HepG2 (cell line): ENCODE measurements at regions not wholly inside any gene's neighbourhood (a gene's known extent, or its start where the extent isn't known, plus 50 kb on each side); places are given as distances from the start of the nearest gene placed in this dataset.

ENCODE experiments used
- ATM ChIP-seq: fragments of 450-650 bp; IDR thresholded peaks from 2 replicates; pipeline ENCODE4 v1.7.1; 2017; ENCODE audit warnings: mild to moderate bottlenecking, borderline replicate concordance
- DZIP1 ChIP-seq: sonication (generic); formaldehyde crosslinking; IDR thresholded peaks from 2 replicates; pipeline ENCODE4 v1.5.0; 2020; ENCODE audit warnings: mild to moderate bottlenecking, missing genetic modification reagents
- GABPB1 ChIP-seq: IDR thresholded peaks from 2 replicates; pipeline ENCODE4 v1.6.1; 2016; ENCODE audit warnings: mild to moderate bottlenecking, missing genetic modification reagents, moderate library complexity, missing compliant biosample characterization
- HNRNPL ChIP-seq: fragments of 200-400 bp; formaldehyde crosslinking; IDR thresholded peaks from 2 replicates; pipeline ENCODE4 v1.6.1; 2017; ENCODE audit warnings: mild to moderate bottlenecking, low read depth, low read length
- KLF16 ChIP-seq, 2 experiments: sonication (generic) in 1 of 2; formaldehyde crosslinking in 1 of 2; IDR thresholded peaks; 2 replicates each; pipeline versions ENCODE4 v1.6.1 to v1.8.0; 2016 to 2023; ENCODE audit warnings: missing genetic modification reagents in 2 of 2, missing compliant biosample characterization in 1 of 2
- KMT2B ChIP-seq: IDR thresholded peaks from 2 replicates; pipeline ENCODE4 v1.6.1; 2016; ENCODE audit warnings: missing genetic modification reagents, missing compliant biosample characterization
- MEF2D ChIP-seq: sonication (generic); formaldehyde crosslinking; IDR thresholded peaks from 2 replicates; pipeline ENCODE4 v1.5.1; 2020; ENCODE audit warnings: mild to moderate bottlenecking, missing genetic modification reagents
- MTA1 ChIP-seq: sonication (generic); formaldehyde crosslinking; IDR thresholded peaks from 2 replicates; pipeline ENCODE4 v1.4.0; 2020; ENCODE audit warnings: missing genetic modification reagents, mild to moderate bottlenecking, borderline replicate concordance
- NFYC ChIP-seq: IDR thresholded peaks from 2 replicates; pipeline ENCODE4 v1.6.1; 2016; ENCODE audit warnings: missing genetic modification reagents, missing compliant biosample characterization
- RNF219 ChIP-seq: sonication (generic); formaldehyde crosslinking; IDR thresholded peaks from 2 replicates; pipeline ENCODE4 v1.5.0; 2020; ENCODE audit warnings: mild to moderate bottlenecking, missing genetic modification reagents
- TIGD3 ChIP-seq: sonication (generic); formaldehyde crosslinking; IDR thresholded peaks from 2 replicates; pipeline ENCODE4 v1.5.1; 2020; ENCODE audit warnings: mild to moderate bottlenecking, missing genetic modification reagents, borderline replicate concordance
- ZBTB43 ChIP-seq: sonication (generic); formaldehyde crosslinking; conservative IDR thresholded peaks from 2 replicates; pipeline ENCODE4 v1.4.0; 2020; ENCODE audit warnings: missing genetic modification reagents
- ZMYM3 ChIP-seq: sonication (generic); formaldehyde crosslinking; IDR thresholded peaks from 2 replicates; pipeline ENCODE4 v1.5.1; 2020; ENCODE audit warnings: mild to moderate bottlenecking, missing genetic modification reagents
- ZNF142 ChIP-seq: sonication (generic); formaldehyde crosslinking; IDR thresholded peaks from 2 replicates; pipeline ENCODE4 v1.4.0; 2020; ENCODE audit warnings: missing genetic modification reagents
- ZNF530 ChIP-seq: sonication (generic); formaldehyde crosslinking; IDR thresholded peaks from 2 replicates; pipeline ENCODE4 v1.5.0; 2020; ENCODE audit warnings: low read depth, mild to moderate bottlenecking, missing genetic modification reagents

GRCh38 chr17:83161298-83162034, 82.1 kb downstream of the METRNL start (continued):
- TF ChIP-seq DZIP1 (CRISPR knock-in tag) = no peak
- TF ChIP-seq KMT2B = 0 out of 2 replicates have a peak, but pooled peaks have one; percentile 16
- TF ChIP-seq GABPB1 = 0 out of 2 replicates have a peak, but pooled peaks have one; percentile 12
- no peak for TF ChIP-seq ZMYM3 (CRISPR knock-in tag)
- no peak for TF ChIP-seq KLF16 (CRISPR knock-in tag; IDR thresholded peaks at IDR 0.05)
- TF ChIP-seq ATM = no peak
- no peak for TF ChIP-seq ZNF530 (CRISPR knock-in tag)
- no peak for TF ChIP-seq HNRNPL
- no peak for TF ChIP-seq RNF219 (CRISPR knock-in tag)
- no peak for TF ChIP-seq TIGD3
- no peak for TF ChIP-seq MTA1 (CRISPR knock-in tag)
- TF ChIP-seq ZBTB43 (CRISPR knock-in tag) = no peak
- no peak for TF ChIP-seq MEF2D (CRISPR knock-in tag)
- TF ChIP-seq NFYC = no peak
- no peak for TF ChIP-seq ZNF142 (CRISPR knock-in tag)
